HG03159 (cell line): ENCODE measurements at regions not wholly inside any gene's neighbourhood (a gene's known extent, or its start where the extent isn't known, plus 50 kb on each side); places are given as distances from the start of the nearest gene placed in this dataset.

ENCODE experiments used
- ATAC-seq: cut with Tn5 transposase; IDR thresholded peaks from one replicate; pipeline ENCODE4 v1.9.1; 2021; ENCODE audit warnings: mild to moderate bottlenecking, moderate library complexity; ENCODE audit not compliant: unreplicated experiment

- ATAC-seq = no peak
Measured at GRCh38 chr20:60808003-60808672, 443.9 kb upstream of the CDH4 start.

- no peak for ATAC-seq
Measured at GRCh38 chr20:60808701-60809100, 443.4 kb upstream of the CDH4 start.

GRCh38 chr20:60810561-60810960 is 441.5 kb upstream of the CDH4 start:
- ATAC-seq = no peak

- ATAC-seq = no peak
Measured at GRCh38 chr20:60812561-60812960, 439.5 kb upstream of the CDH4 start.

- no peak for ATAC-seq
Measured at GRCh38 chr20:60813066-60813465, 439.0 kb upstream of the CDH4 start.

- no peak for ATAC-seq
Measured at GRCh38 chr20:60815656-60816055, 436.4 kb upstream of the CDH4 start.

- no peak for ATAC-seq
Measured at GRCh38 chr20:60816901-60817300, 435.2 kb upstream of the CDH4 start.

- ATAC-seq = no peak
Measured at GRCh38 chr20:60817891-60818290, 434.2 kb upstream of the CDH4 start.

GRCh38 chr20:60819511-60819910 is 432.6 kb upstream of the CDH4 start:
- no peak for ATAC-seq

- no peak for ATAC-seq
Measured at GRCh38 chr20:60820149-60820548, 431.9 kb upstream of the CDH4 start.

GRCh38 chr20:60820918-60821317 is 431.1 kb upstream of the CDH4 start:
- no peak for ATAC-seq

- no peak for ATAC-seq
Measured at GRCh38 chr20:60822699-60823607, 429.1 kb upstream of the CDH4 start.

- no peak for ATAC-seq
Measured at GRCh38 chr20:60835876-60836275, 416.2 kb upstream of the CDH4 start.

- no peak for ATAC-seq
Measured at GRCh38 chr20:60837173-60837770, 414.8 kb upstream of the CDH4 start.

GRCh38 chr20:60838297-60838696 is 413.8 kb upstream of the CDH4 start:
- no peak for ATAC-seq

GRCh38 chr20:60840971-60841370 is 411.1 kb upstream of the CDH4 start:
- no peak for ATAC-seq

- no peak for ATAC-seq
Measured at GRCh38 chr20:60845146-60845545, 406.9 kb upstream of the CDH4 start.

- no peak for ATAC-seq
Measured at GRCh38 chr20:60851826-60852704, 400.0 kb upstream of the CDH4 start.

GRCh38 chr20:60857708-60858107 is 394.4 kb upstream of the CDH4 start:
- no peak for ATAC-seq

- no peak for ATAC-seq
Measured at GRCh38 chr20:60862601-60863000, 389.5 kb upstream of the CDH4 start.

GRCh38 chr20:60863548-60863947 is 388.5 kb upstream of the CDH4 start:
- no peak for ATAC-seq
